ENCODE measurements at regions not wholly inside any gene's neighbourhood (a gene's known extent, or its start where the extent isn't known, plus 50 kb on each side); places are given as distances from the start of the nearest gene placed in this dataset.

DNA sequence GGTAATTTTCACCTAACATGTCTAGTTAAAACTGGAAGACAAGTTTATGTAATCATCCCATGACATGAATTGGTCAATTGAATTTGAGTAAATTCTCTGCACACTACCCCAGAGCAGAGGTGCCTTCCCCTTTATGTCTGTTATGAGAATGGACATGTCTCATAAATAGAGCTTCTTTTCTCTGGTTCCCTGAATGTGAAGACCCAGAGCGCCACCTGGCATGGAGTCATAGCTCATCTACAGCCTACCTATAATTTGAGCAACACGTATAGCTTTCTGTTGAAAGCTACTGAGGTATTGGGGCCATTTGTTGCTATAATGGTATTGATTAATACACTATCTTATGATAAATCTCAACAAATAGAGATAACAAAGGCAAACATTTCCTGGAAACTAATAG, 626.5 kb upstream of the GALNTL6 start:
- TF ChIP-seq, protein P1, sequence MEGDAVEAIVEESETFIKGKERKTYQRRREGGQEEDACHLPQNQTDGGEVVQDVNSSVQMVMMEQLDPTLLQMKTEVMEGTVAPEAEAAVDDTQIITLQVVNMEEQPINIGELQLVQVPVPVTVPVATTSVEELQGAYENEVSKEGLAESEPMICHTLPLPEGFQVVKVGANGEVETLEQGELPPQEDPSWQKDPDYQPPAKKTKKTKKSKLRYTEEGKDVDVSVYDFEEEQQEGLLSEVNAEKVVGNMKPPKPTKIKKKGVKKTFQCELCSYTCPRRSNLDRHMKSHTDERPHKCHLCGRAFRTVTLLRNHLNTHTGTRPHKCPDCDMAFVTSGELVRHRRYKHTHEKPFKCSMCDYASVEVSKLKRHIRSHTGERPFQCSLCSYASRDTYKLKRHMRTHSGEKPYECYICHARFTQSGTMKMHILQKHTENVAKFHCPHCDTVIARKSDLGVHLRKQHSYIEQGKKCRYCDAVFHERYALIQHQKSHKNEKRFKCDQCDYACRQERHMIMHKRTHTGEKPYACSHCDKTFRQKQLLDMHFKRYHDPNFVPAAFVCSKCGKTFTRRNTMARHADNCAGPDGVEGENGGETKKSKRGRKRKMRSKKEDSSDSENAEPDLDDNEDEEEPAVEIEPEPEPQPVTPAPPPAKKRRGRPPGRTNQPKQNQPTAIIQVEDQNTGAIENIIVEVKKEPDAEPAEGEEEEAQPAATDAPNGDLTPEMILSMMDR (IDR thresholded peaks at IDR 0.05; ENCODE audit: low read length): peak; percentile 23; the same call in 1 of the 2 replicates
- TF ChIP-seq EZH2 (IDR thresholded peaks at IDR 0.05; ENCODE audit: borderline replicate concordance, low read length): no peak

All from OCI-LY1 (cell line).